ENCODE measurements at regions not wholly inside any gene's neighbourhood (a gene's known extent, or its start where the extent isn't known, plus 50 kb on each side); places are given as distances from the start of the nearest gene placed in this dataset.
"Not testable (repeated sequence)": the region's sequence is repeated elsewhere in the genome, so short reads cannot be mapped to it uniquely, and the experiment has no call there.

- DNase-seq: no peak
Observed at GRCh38 chr5:13214182-13214581, 730.3 kb downstream of the DNAH5 start.

GRCh38 chr5:13212886-13213285 lies 731.6 kb downstream of the DNAH5 start:
- no peak for DNase-seq

- no peak for DNase-seq
Observed at GRCh38 chr5:13211064-13211463, 733.4 kb downstream of the DNAH5 start.

GRCh38 chr5:13207112-13207511 lies 737.4 kb downstream of the DNAH5 start:
- DNase-seq: no peak

GRCh38 chr5:13201022-13201421 lies 743.5 kb downstream of the DNAH5 start:
- DNase-seq: no peak

- DNase-seq: not testable (repeated sequence)
Observed at GRCh38 chr5:13198226-13198625, 746.3 kb downstream of the DNAH5 start.

- DNase-seq: no peak
Observed at GRCh38 chr5:13189532-13189931, 755.0 kb downstream of the DNAH5 start.

- DNase-seq: no peak
Observed at GRCh38 chr5:13188371-13188770, 756.1 kb downstream of the DNAH5 start.

- DNase-seq: no peak
Observed at GRCh38 chr5:13187186-13187585, 757.3 kb downstream of the DNAH5 start.

- peak; percentile 81 to 84 for DNase-seq
Observed at GRCh38 chr5:13186177-13186576, 758.3 kb downstream of the DNAH5 start.

GRCh38 chr5:13179407-13180087 lies 764.9 kb downstream of the DNAH5 start:
- DNase-seq: no peak

GRCh38 chr5:13143630-13144029 lies 800.9 kb downstream of the DNAH5 start:
- DNase-seq: no peak

GRCh38 chr5:13143214-13143613 lies 801.3 kb downstream of the DNAH5 start:
- DNase-seq: no peak

GRCh38 chr5:13133951-13134350 lies 810.5 kb downstream of the DNAH5 start:
- no peak for DNase-seq

- DNase-seq: no peak
Observed at GRCh38 chr5:13115476-13115875, 829.0 kb downstream of the DNAH5 start.

GRCh38 chr5:13108265-13108664 lies 836.2 kb downstream of the DNAH5 start:
- DNase-seq: no peak

- no peak for DNase-seq
Observed at GRCh38 chr5:13107537-13107936, 837.0 kb downstream of the DNAH5 start.

- DNase-seq: no peak
Observed at GRCh38 chr5:13081116-13081515, 863.4 kb downstream of the DNAH5 start.

- DNase-seq: not testable (repeated sequence)
Observed at GRCh38 chr5:13072936-13073335, 871.6 kb downstream of the DNAH5 start.

- no peak for DNase-seq
Observed at GRCh38 chr5:13063088-13063487, 881.4 kb downstream of the DNAH5 start.

- DNase-seq: no peak
Observed at GRCh38 chr5:13045897-13046551, 898.5 kb downstream of the DNAH5 start.

GRCh38 chr5:13034061-13034460 lies 910.4 kb downstream of the DNAH5 start:
- no peak for DNase-seq

GRCh38 chr5:13029211-13029610 lies 915.3 kb downstream of the DNAH5 start:
- DNase-seq: no peak

- no peak for DNase-seq
Observed at GRCh38 chr5:13027874-13028273, 916.6 kb downstream of the DNAH5 start.

GRCh38 chr5:13019729-13020128 lies 924.8 kb downstream of the DNAH5 start:
- DNase-seq: no peak
